Spleen (tissue), 7 donors: ENCODE measurements at regions not wholly inside any gene's neighbourhood (a gene's known extent, or its start where the extent isn't known, plus 50 kb on each side); places are given as distances from the start of the nearest gene placed in this dataset.
"Not testable (repeated sequence)": the region's sequence is repeated elsewhere in the genome, so short reads cannot be mapped to it uniquely, and the experiment has no call there.

Experiments
- POLR2A ChIP-seq, 3 donors: fragments of 450-650 bp; IDR thresholded peaks; one replicate each; pipeline ENCODE4 v1.5.1; 2017; ENCODE audit warnings: antibody characterized with exemption in 3 of 3, mild to moderate bottlenecking in 1 of 3
- POLR2AphosphoS5 ChIP-seq, 3 donors: sonication (generic); formaldehyde crosslinking; IDR thresholded peaks; one replicate each; pipeline ENCODE4 v1.5.1; 2017; ENCODE audit warnings: antibody characterized with exemption in 3 of 3
- TF ChIP-seq, protein P1 (sequence below), 11 experiments: fragments of 200-600 bp in 7 of 11; fragments of 450-650 bp in 4 of 11; sonication (generic) in 4 of 11; IDR thresholded peaks in 8 of 11; conservative IDR thresholded peaks in 3 of 11; 1 replicate in 7 of 11; 2 replicates in 4 of 11; pipeline versions ENCODE4 v1.4.0 to v1.8.0; 2016 to 2021; ENCODE audit warnings: antibody characterized with exemption in 11 of 11, inconsistent platforms in 4 of 11, mild to moderate bottlenecking in 1 of 11
- donor health status: DM: no; HTN: no; CAD: no; lungs with moderate emphysema.
- donor health status: DM: no; HTN: no; CAD: no.
- donor health status: DM: no; HTN: no; CAD: no.

- TF ChIP-seq, protein P1, sequence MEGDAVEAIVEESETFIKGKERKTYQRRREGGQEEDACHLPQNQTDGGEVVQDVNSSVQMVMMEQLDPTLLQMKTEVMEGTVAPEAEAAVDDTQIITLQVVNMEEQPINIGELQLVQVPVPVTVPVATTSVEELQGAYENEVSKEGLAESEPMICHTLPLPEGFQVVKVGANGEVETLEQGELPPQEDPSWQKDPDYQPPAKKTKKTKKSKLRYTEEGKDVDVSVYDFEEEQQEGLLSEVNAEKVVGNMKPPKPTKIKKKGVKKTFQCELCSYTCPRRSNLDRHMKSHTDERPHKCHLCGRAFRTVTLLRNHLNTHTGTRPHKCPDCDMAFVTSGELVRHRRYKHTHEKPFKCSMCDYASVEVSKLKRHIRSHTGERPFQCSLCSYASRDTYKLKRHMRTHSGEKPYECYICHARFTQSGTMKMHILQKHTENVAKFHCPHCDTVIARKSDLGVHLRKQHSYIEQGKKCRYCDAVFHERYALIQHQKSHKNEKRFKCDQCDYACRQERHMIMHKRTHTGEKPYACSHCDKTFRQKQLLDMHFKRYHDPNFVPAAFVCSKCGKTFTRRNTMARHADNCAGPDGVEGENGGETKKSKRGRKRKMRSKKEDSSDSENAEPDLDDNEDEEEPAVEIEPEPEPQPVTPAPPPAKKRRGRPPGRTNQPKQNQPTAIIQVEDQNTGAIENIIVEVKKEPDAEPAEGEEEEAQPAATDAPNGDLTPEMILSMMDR (IDR thresholded peaks at IDR 0.05 in 8 of 11, conservative IDR thresholded peaks at IDR 0.05 in 3 of 11), result not testable (repeated sequence)
- not testable (repeated sequence) for TF ChIP-seq POLR2AphosphoS5, POLR2A (IDR thresholded peaks at IDR 0.05)
Measured at GRCh38 chr10:22797796-22798195, 83.4 kb upstream of the PIP4K2A start.
